Activated CD8-positive, alpha-beta memory T cell treated with anti-CD3 and anti-CD28 coated beads, Interleukin-2, amount 10 ng/mL, durations not matched to agents 7 days and 5 days (primary cell): ENCODE measurements at regions not wholly inside any gene's neighbourhood (a gene's known extent, or its start where the extent isn't known, plus 50 kb on each side); places are given as distances from the start of the nearest gene placed in this dataset.
"Not testable (repeated sequence)": the region's sequence is repeated elsewhere in the genome, so short reads cannot be mapped to it uniquely, and the experiment has no call there.

Experiments
- ATAC-seq: fragments of 150-1000 bp; cut with Tn5 transposase; one replicate; pipeline ENCODE4 v1.10.0; 2021; ENCODE audit warnings: moderate library complexity
- CTCF ChIA-PET: fragments of 350-600 bp; sonication (Branson Sonifier 250); formaldehyde crosslinking; loops from one replicate; lab custom pipeline; 2021; ENCODE audit warnings: antibody characterized with exemption; lab: Charles Lee
- DNase-seq: peaks from one replicate; pipeline ENCODE4 v3.0.0-alpha.2; 2020
- H3K27ac Mint-ChIP-seq: one replicate; pipeline ENCODE4 v1.8.0; 2021; ENCODE audit warnings: mild to moderate bottlenecking, mixed read lengths
- H3K27me3 Mint-ChIP-seq: one replicate; pipeline ENCODE4 v1.8.0; 2021; ENCODE audit warnings: mixed read lengths
- H3K36me3 Mint-ChIP-seq: one replicate; pipeline ENCODE4 v1.8.0; 2021; ENCODE audit warnings: mild to moderate bottlenecking, mixed read lengths
- H3K4me1 Mint-ChIP-seq: one replicate; pipeline ENCODE4 v1.8.0; 2021; ENCODE audit warnings: mixed read lengths
- H3K4me3 Mint-ChIP-seq: one replicate; pipeline ENCODE4 v1.8.0; 2021; ENCODE audit warnings: mild to moderate bottlenecking, moderate library complexity, mixed read lengths
- H3K9me3 Mint-ChIP-seq: one replicate; pipeline ENCODE4 v1.8.0; 2022; ENCODE audit warnings: low read depth, mixed read lengths

- no peak for DNase-seq
- CTCF ChIA-PET = no interaction called here
- H3K4me1 Mint-ChIP-seq = no peaks in the 10 kb centered on the region
Measured at GRCh38 chr6:101150226-101150625, 243.3 kb upstream of the GRIK2 start.

GRCh38 chr6:101157638-101158037 lies 235.9 kb upstream of the GRIK2 start:
- H3K36me3 Mint-ChIP-seq, H3K4me1 Mint-ChIP-seq, CTCF ChIA-PET, ATAC-seq, H3K27ac Mint-ChIP-seq, DNase-seq, H3K27me3 Mint-ChIP-seq, H3K4me3 Mint-ChIP-seq, H3K9me3 Mint-ChIP-seq: not testable (repeated sequence)

More at GRCh38 chr6:101150226-101150625, 243.3 kb upstream of the GRIK2 start:
- ATAC-seq = no peak
- Mint-ChIP-seq H3K9me3 (no peaks in the 10 kb centered on the region), H3K36me3 (no peaks in the 10 kb centered on the region), H3K4me3 (no peak overlapping the region), H3K27ac (no peak overlapping the region), H3K27me3 (no peaks in the 10 kb centered on the region)

- CTCF ChIA-PET = no interaction called here
- Mint-ChIP-seq H3K27ac (no peak overlapping the region), H3K9me3 (peaks cover 4% of the 10 kb centered on the region), H3K4me1 (no peaks in the 10 kb centered on the region), H3K4me3 (no peak overlapping the region), H3K27me3 (no peaks in the 10 kb centered on the region), H3K36me3 (no peaks in the 10 kb centered on the region)
- DNase-seq (no peak), ATAC-seq (no peak)
Measured at GRCh38 chr6:101163611-101164010, 229.9 kb upstream of the GRIK2 start.

GRCh38 chr6:101167638-101168037 lies 225.9 kb upstream of the GRIK2 start:
- Mint-ChIP-seq H3K27ac (no peak overlapping the region), H3K4me3 (no peak overlapping the region), H3K4me1 (no peaks in the 10 kb centered on the region), H3K9me3 (peaks cover 7% of the 10 kb centered on the region), H3K27me3 (no peaks in the 10 kb centered on the region), H3K36me3 (no peaks in the 10 kb centered on the region)
- DNase-seq (no peak), ATAC-seq (no peak)
- CTCF ChIA-PET = no interaction called here

GRCh38 chr6:101171049-101171448 lies 222.5 kb upstream of the GRIK2 start:
- CTCF ChIA-PET, H3K27me3 Mint-ChIP-seq, H3K9me3 Mint-ChIP-seq, H3K36me3 Mint-ChIP-seq, ATAC-seq, DNase-seq, H3K27ac Mint-ChIP-seq, H3K4me1 Mint-ChIP-seq, H3K4me3 Mint-ChIP-seq: not testable (repeated sequence)

GRCh38 chr6:101178748-101179147 lies 214.8 kb upstream of the GRIK2 start:
- DNase-seq (no peak), ATAC-seq (no peak)
- Mint-ChIP-seq H3K9me3 (no peaks in the 10 kb centered on the region), H3K4me1 (no peaks in the 10 kb centered on the region), H3K27me3 (no peaks in the 10 kb centered on the region), H3K4me3 (no peak overlapping the region), H3K36me3 (no peaks in the 10 kb centered on the region), H3K27ac (no peak overlapping the region)
- CTCF ChIA-PET = no interaction called here

GRCh38 chr6:101181006-101181405 lies 212.5 kb upstream of the GRIK2 start:
- DNase-seq (no peak), ATAC-seq (no peak)
- Mint-ChIP-seq H3K36me3 (no peaks in the 10 kb centered on the region), H3K4me1 (no peaks in the 10 kb centered on the region), H3K4me3 (no peak overlapping the region), H3K9me3 (no peaks in the 10 kb centered on the region), H3K27me3 (no peaks in the 10 kb centered on the region), H3K27ac (no peak overlapping the region)
- CTCF ChIA-PET = no interaction called here

- DNase-seq, H3K27me3 Mint-ChIP-seq, ATAC-seq, H3K4me1 Mint-ChIP-seq, H3K27ac Mint-ChIP-seq, H3K36me3 Mint-ChIP-seq, CTCF ChIA-PET, H3K9me3 Mint-ChIP-seq, H3K4me3 Mint-ChIP-seq: not testable (repeated sequence)
Measured at GRCh38 chr6:101188285-101188798, 205.2 kb upstream of the GRIK2 start.

GRCh38 chr6:101195588-101195987 lies 197.9 kb upstream of the GRIK2 start:
- ATAC-seq = no peak
- Mint-ChIP-seq H3K4me3 (no peak overlapping the region), H3K27me3 (no peaks in the 10 kb centered on the region), H3K4me1 (no peaks in the 10 kb centered on the region), H3K36me3 (no peaks in the 10 kb centered on the region), H3K9me3 (no peaks in the 10 kb centered on the region), H3K27ac (no peak overlapping the region)
- CTCF ChIA-PET = no interaction called here
- no peak for DNase-seq

GRCh38 chr6:101199441-101199840 lies 194.1 kb upstream of the GRIK2 start:
- ATAC-seq = no peak
- H3K27ac Mint-ChIP-seq = no peak overlapping the region
- CTCF ChIA-PET = no interaction called here

GRCh38 chr6:101202867-101203374 lies 190.6 kb upstream of the GRIK2 start:
- ATAC-seq (no peak), DNase-seq (no peak)
- no peaks in the 10 kb centered on the region for H3K36me3 Mint-ChIP-seq
- no peaks in the 10 kb centered on the region for H3K4me1 Mint-ChIP-seq
- no peaks in the 10 kb centered on the region for H3K9me3 Mint-ChIP-seq
- H3K27me3 Mint-ChIP-seq = no peaks in the 10 kb centered on the region
- H3K4me3 Mint-ChIP-seq = no peak overlapping the region
- CTCF ChIA-PET = no interaction called here
- no peak overlapping the region for H3K27ac Mint-ChIP-seq

More at GRCh38 chr6:101199441-101199840, 194.1 kb upstream of the GRIK2 start:
- H3K9me3 Mint-ChIP-seq = no peaks in the 10 kb centered on the region
- no peaks in the 10 kb centered on the region for H3K36me3 Mint-ChIP-seq
- no peak overlapping the region for H3K4me3 Mint-ChIP-seq
- H3K27me3 Mint-ChIP-seq = no peaks in the 10 kb centered on the region
- H3K4me1 Mint-ChIP-seq = no peaks in the 10 kb centered on the region
- no peak for DNase-seq

GRCh38 chr6:101203664-101204063 lies 189.8 kb upstream of the GRIK2 start:
- Mint-ChIP-seq H3K27ac (no peak overlapping the region), H3K4me1 (no peaks in the 10 kb centered on the region), H3K27me3 (no peaks in the 10 kb centered on the region), H3K4me3 (no peak overlapping the region), H3K36me3 (no peaks in the 10 kb centered on the region), H3K9me3 (no peaks in the 10 kb centered on the region)
- CTCF ChIA-PET = no interaction called here
- ATAC-seq = no peak
- DNase-seq = no peak

GRCh38 chr6:101208152-101208551 lies 185.4 kb upstream of the GRIK2 start:
- H3K9me3 Mint-ChIP-seq = no peaks in the 10 kb centered on the region
- CTCF ChIA-PET = no interaction called here
- H3K27ac Mint-ChIP-seq = no peak overlapping the region
- H3K27me3 Mint-ChIP-seq = no peaks in the 10 kb centered on the region
- ATAC-seq (no peak), DNase-seq (no peak)
- no peaks in the 10 kb centered on the region for H3K4me1 Mint-ChIP-seq
- H3K36me3 Mint-ChIP-seq = no peaks in the 10 kb centered on the region
- H3K4me3 Mint-ChIP-seq = no peak overlapping the region

- CTCF ChIA-PET = no interaction called here
- no peaks in the 10 kb centered on the region for H3K36me3 Mint-ChIP-seq
- no peak overlapping the region for H3K4me3 Mint-ChIP-seq
- no peaks in the 10 kb centered on the region for H3K9me3 Mint-ChIP-seq
- H3K27ac Mint-ChIP-seq = no peak overlapping the region
- no peaks in the 10 kb centered on the region for H3K27me3 Mint-ChIP-seq
- DNase-seq (no peak), ATAC-seq (no peak)
- H3K4me1 Mint-ChIP-seq = no peaks in the 10 kb centered on the region
Measured at GRCh38 chr6:101212640-101213039, 180.9 kb upstream of the GRIK2 start.

- CTCF ChIA-PET = no interaction called here
- H3K36me3 Mint-ChIP-seq = no peaks in the 10 kb centered on the region
- ATAC-seq (no peak), DNase-seq (no peak)
- no peak overlapping the region for H3K27ac Mint-ChIP-seq
- H3K27me3 Mint-ChIP-seq = no peaks in the 10 kb centered on the region
- H3K4me3 Mint-ChIP-seq = no peak overlapping the region
- no peaks in the 10 kb centered on the region for H3K4me1 Mint-ChIP-seq
- H3K9me3 Mint-ChIP-seq = no peaks in the 10 kb centered on the region
Measured at GRCh38 chr6:101222007-101222406, 171.5 kb upstream of the GRIK2 start.
